Adrenal gland (tissue), 9 donors: ENCODE measurements at regions not wholly inside any gene's neighbourhood (a gene's known extent, or its start where the extent isn't known, plus 50 kb on each side); places are given as distances from the start of the nearest gene placed in this dataset.

ENCODE experiments used
- DNase-seq, 7 donors: peaks; one replicate each; pipeline ENCODE4 v3.0.0-alpha.2; 2019 to 2020
- H3K27ac ChIP-seq, 5 donors: fragments of 200-600 bp; sonication (generic) in 4 of 5; 1 replicate in 3 of 5; 2 replicates in 2 of 5; pipeline versions ENCODE4 v1.5.1 to v1.8.0; 2016 to 2020; ENCODE audit warnings: mild to moderate bottlenecking in 1 of 5
- H3K27me3 ChIP-seq: fragments of 200-600 bp; 2 replicates; pipeline ENCODE4 v1.8.0; 2021
- H3K36me3 ChIP-seq, 2 donors: fragments of 200-600 bp; replicated peaks in 1 of 2; 1 replicate in 1 of 2; 2 replicates in 1 of 2; pipeline versions ENCODE4 v1.5.1 to v1.8.0; 2018 to 2022
- H3K4me1 ChIP-seq, 2 donors: fragments of 200-600 bp; replicated peaks in 1 of 2; 1 replicate in 1 of 2; 2 replicates in 1 of 2; pipeline versions ENCODE4 v1.5.1 to v1.8.0; 2018 to 2021
- H3K4me3 ChIP-seq, 4 donors: fragments of 200-600 bp; sonication (generic) in 3 of 4; one replicate each; pipeline ENCODE4 v1.5.1; 2016 to 2018
- H3K9me3 ChIP-seq, 3 donors: fragments of 200-600 bp; sonication (generic) in 1 of 3; replicated peaks in 1 of 3; 1 replicate in 2 of 3; 2 replicates in 1 of 3; pipeline versions ENCODE4 v1.5.1 to v1.8.0; 2016 to 2021
- POLR2A ChIP-seq, 2 donors: fragments of 450-650 bp; IDR thresholded peaks; one replicate each; pipeline ENCODE4 v1.6.1; 2017; ENCODE audit warnings: antibody characterized with exemption in 2 of 2, mild to moderate bottlenecking in 2 of 2, moderate library complexity in 1 of 2
- WGBS, 4 donors: extraction: QIAGEN DNeasy Blood & Tissue Kit in 2 of 4; methylation state at CpG; one replicate each; pipeline versions ENCODE4 v1.1.5 to v1.1.7; 2013 to 2017; 5-methylcytosine and 5-hydroxymethylcytosine counted together
- intact Hi-C, 2 donors: fragments of 100-400 bp; cut with DNase I; formaldehyde crosslinking; loops; one replicate each; pipeline versions ENCODE4 v1.14.1 to v1.15.0; 2022 to 2023
- TF ChIP-seq, protein P1 (sequence below), 6 experiments: fragments of 450-650 bp in 4 of 6; fragments of 200-600 bp in 2 of 6; sonication (generic) in 1 of 6; IDR thresholded peaks; 1 replicate in 5 of 6; 2 replicates in 1 of 6; pipeline versions ENCODE4 v1.5.1 to v1.8.0; 2016 to 2021; ENCODE audit warnings: antibody characterized with exemption in 6 of 6, mild to moderate bottlenecking in 2 of 6, moderate library complexity in 1 of 6
- donor health status: healthy with polysubstance abuse.
- donor health status: Bipolar disorder and iron deficiency.
- donor health status: DM: yes; HTN: yes; CAD: no.
- donor health status: DM: no; HTN: no; CAD: no.
- donor health status: DM: no; HTN: no; CAD: no.

DNA sequence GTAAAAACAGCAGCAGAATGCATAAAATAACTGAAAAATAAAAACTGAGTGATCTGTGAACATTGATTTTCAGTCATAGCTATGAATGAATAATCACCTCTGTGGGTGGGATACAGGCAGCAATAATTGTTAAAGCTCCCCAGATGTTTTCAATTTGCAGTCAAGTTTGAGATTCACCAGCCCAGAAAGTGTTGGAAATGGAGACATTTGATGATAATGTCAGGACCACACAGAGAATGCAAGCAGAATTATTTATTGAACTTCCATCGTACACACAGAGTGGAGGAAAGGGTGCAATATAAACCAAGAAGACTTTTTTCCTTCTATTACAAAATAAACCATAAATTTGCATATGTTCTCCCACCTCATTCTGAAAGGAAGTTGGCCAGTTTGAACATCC, 601.7 kb downstream of the ANKRD7 start:
- 26 to 47% (median 33%) methylated on average over 1 of the region's 1 CpG for WGBS, 4 donors
- TF ChIP-seq POLR2A (IDR thresholded peaks at IDR 0.05): no peak
- TF ChIP-seq, protein P1, sequence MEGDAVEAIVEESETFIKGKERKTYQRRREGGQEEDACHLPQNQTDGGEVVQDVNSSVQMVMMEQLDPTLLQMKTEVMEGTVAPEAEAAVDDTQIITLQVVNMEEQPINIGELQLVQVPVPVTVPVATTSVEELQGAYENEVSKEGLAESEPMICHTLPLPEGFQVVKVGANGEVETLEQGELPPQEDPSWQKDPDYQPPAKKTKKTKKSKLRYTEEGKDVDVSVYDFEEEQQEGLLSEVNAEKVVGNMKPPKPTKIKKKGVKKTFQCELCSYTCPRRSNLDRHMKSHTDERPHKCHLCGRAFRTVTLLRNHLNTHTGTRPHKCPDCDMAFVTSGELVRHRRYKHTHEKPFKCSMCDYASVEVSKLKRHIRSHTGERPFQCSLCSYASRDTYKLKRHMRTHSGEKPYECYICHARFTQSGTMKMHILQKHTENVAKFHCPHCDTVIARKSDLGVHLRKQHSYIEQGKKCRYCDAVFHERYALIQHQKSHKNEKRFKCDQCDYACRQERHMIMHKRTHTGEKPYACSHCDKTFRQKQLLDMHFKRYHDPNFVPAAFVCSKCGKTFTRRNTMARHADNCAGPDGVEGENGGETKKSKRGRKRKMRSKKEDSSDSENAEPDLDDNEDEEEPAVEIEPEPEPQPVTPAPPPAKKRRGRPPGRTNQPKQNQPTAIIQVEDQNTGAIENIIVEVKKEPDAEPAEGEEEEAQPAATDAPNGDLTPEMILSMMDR (IDR thresholded peaks at IDR 0.05): no peak
- Histone ChIP-seq H3K27ac (no peak overlapping the region), H3K36me3 (no peaks in the 10 kb centered on the region), H3K4me1 (no peaks in the 10 kb centered on the region), H3K9me3 (no peaks in the 10 kb centered on the region), H3K27me3 (no peaks in the 10 kb centered on the region), H3K4me3 (no peak overlapping the region)
- intact Hi-C loops: no loop called here
- DNase-seq: no peak

DNA sequence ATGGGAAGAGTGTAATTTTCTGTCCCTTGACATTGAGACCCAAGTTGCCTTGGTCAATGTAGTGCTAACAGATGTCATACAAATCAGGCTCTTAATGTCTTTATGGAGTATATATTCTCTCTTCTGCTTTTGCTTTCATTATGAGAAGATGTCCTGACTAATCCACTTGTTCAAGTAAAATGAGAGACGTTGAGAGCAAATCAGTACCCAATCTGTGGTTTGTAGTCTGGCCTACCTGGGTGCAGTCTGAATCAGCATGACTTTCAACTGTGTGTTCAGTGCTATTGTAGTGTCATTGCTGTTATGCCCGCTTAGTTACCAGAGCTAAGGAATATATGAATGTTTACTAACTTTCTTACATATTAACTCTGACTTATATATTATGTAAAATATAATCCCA, 612.4 kb downstream of the ANKRD7 start:
- DNase-seq: no peak
- WGBS, 4 donors: 67 to 87% (median 76%) methylated on average over 2 of the region's 2 CpGs
- intact Hi-C loops: no loop called here

DNA sequence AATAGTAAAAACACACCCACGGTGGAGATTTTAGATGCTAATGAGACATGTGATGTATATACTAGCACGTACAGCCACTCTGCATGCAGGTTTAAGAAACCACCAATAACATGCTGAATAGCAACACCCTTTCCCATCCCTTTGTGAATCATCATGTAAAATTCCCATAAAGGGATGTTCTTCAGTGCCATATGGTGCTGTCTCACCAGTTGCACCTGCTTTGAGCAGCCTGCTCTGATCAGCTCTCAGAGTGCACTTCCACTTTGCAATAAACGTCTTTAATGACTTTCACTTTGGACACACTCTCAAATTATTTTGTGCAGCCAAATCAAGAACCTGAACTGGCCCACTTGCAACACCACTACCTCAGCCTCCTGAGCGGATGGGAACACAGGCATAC, 615.0 kb downstream of the ANKRD7 start:
- no peak for DNase-seq
- H3K27ac ChIP-seq: no peak overlapping the region
- H3K9me3 ChIP-seq: no peaks in the 10 kb centered on the region
- 73 to 78% (median 76%) methylated on average over 4 of the region's 4 CpGs for WGBS, 4 donors
- H3K4me3 ChIP-seq: no peak overlapping the region
- H3K4me1 ChIP-seq: no peaks in the 10 kb centered on the region
- H3K27me3 ChIP-seq: no peaks in the 10 kb centered on the region
- no peaks in the 10 kb centered on the region for H3K36me3 ChIP-seq
- intact Hi-C loops: no loop called here
- TF ChIP-seq POLR2A (IDR thresholded peaks at IDR 0.05): no peak
- TF ChIP-seq, protein P1 (IDR thresholded peaks at IDR 0.05): no peak

More for the DNA sequence above, 612.4 kb downstream of the ANKRD7 start:
- Histone ChIP-seq H3K9me3 (no peaks in the 10 kb centered on the region), H3K27me3 (no peaks in the 10 kb centered on the region), H3K4me3 (no peak overlapping the region), H3K4me1 (no peaks in the 10 kb centered on the region), H3K27ac (no peak overlapping the region), H3K36me3 (no peaks in the 10 kb centered on the region)
- TF ChIP-seq POLR2A (IDR thresholded peaks at IDR 0.05): no peak
- TF ChIP-seq, protein P1 (IDR thresholded peaks at IDR 0.05): no peak

DNA sequence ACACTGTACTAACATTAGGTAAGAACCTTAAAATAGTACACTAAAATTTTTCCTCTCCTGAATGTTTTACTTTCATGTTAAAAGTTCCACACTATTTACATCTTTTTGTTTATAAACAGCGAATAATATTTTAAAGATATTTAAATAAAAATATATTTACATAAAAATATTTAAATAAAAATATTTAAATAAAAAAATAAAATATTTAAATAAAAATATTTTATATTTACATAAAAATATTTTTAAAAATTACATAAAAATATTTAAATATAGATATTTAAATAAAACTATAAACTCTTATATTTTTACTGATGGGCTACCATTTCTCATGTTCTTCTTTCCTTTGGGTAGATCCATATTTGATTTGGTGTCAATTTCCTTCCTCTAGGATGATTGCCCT, 619.0 kb downstream of the ANKRD7 start:
- Histone ChIP-seq H3K27me3 (no peaks in the 10 kb centered on the region), H3K4me3 (no peak overlapping the region), H3K9me3 (no peaks in the 10 kb centered on the region), H3K36me3 (no peaks in the 10 kb centered on the region), H3K27ac (no peak overlapping the region), H3K4me1 (no peaks in the 10 kb centered on the region)
- intact Hi-C loops: no loop called here
- TF ChIP-seq, protein P1 (IDR thresholded peaks at IDR 0.05): no peak
- no peak for TF ChIP-seq POLR2A (IDR thresholded peaks at IDR 0.05)
- no peak for DNase-seq
- whole genome bisulfite sequencing, 4 donors: 76 to 89% (median 85%) methylated on average over 1 of the region's 1 CpG
